Stimulated activated CD4-positive, alpha-beta T cell treated with anti-CD3 and anti-CD28 coated beads, Interleukin-1b, Interleukin-23, amount 100 ng/mL, for 48 hours (primary cell): ENCODE measurements at regions not wholly inside any gene's neighbourhood (a gene's known extent, or its start where the extent isn't known, plus 50 kb on each side); places are given as distances from the start of the nearest gene placed in this dataset.
"Not testable (repeated sequence)": the region's sequence is repeated elsewhere in the genome, so short reads cannot be mapped to it uniquely, and the experiment has no call there.

Experiments used
- DNase-seq: peaks from one replicate; pipeline ENCODE4 v3.0.0-alpha.2; 2020

DNA sequence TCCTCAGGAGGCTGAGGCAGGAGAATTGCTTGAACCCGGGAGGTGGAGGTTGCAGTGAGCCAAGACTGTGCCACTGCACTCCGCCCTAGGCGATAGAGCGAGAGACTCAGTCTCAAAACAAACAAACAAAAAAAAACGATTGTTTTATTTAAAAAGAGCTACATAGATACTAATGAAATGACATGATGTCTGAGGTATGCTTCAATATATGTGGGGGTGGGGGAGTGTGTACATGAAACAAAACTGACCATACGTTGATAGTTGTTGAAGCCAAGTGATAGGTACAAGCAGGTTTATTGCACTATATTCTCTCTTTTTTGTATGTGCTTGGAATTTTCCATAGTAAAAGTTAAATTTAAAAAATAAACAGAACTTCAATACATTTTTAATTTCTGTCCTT, 240.1 kb downstream of the TFAP2A start:
- DNase-seq = no peak

DNA sequence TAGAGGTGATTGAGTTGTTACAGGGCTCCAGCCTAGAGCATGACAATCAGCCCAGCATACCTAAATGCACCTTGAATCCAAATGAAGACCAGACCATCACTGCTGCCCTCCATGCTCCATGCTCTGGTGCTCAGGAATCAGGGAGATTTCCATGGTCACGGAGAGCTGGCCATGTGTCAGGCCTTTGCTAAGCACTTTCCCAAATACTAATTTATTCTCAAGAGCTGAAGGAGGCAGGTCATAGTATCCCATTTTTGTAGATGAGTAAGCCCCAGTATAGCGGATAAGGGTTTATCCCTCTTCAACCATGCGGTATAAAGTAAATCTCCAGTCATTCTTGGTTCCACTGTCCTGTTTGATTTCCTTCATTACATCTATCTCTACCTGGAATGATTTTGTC, 240.8 kb downstream of the TFAP2A start:
- no peak for DNase-seq

DNA sequence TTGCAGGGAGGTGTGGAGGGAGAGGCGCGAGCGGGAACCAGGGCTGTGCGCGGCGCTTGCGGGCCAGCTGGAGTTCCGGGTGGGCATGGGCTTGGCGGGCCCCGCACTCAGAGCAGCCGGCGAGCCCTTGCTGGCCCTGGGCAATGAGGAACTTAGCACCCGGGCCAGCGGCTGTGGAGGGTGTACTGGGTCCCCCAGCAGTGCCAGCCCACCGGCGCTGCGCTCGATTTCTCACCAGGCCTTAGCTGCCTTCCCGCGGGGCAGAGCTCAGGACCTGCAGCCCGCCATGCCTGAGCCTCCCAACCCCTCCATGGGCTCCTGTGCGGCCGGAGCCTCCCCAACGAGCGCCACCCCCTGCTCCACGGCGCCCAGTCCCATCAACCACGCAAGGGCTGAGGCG, 243.2 kb downstream of the TFAP2A start:
- not testable (repeated sequence) for DNase-seq

DNA sequence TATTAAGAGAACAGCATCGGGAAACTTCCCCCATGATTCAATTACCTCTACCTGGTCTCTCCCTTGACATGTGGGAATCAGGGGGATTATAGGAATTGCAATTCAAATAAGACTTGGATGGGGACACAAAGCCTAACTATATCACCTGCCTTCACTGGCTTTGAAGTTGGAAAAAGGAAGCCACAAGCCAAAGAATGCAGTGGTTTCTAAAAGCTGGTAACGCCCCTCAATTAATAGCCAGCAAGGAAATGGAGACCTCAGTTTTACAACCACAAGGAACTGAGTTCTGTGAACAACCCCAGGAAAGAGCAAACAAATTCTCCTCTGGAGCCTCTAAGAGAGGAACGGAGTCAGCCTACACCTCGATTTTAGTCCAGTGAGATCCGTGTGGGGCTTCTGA, 244.1 kb downstream of the TFAP2A start:
- no peak for DNase-seq

DNA sequence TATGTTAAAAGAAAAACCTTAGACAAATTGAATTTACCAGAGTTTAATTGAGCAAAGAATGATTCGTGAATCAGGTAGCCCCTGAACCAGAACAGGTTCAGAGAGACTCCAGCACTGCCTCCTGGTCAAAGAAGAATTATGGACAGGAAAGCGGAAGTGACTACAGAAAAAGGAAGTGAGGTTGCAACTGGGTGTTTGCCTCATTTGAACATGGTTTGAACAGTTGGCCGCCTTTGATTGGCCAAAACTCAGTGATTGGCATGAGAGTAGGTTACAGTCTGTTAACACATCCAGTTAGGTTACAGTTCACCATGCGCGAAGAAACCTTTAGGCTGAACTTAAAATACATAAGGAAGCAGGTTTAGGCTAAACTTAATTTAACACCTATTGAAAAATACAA, 248.8 kb downstream of the TFAP2A start:
- no peak for DNase-seq

GRCh38 chr6:10163203-10163962, 251.5 kb downstream of the TFAP2A start:
- no peak for DNase-seq

- no peak for DNase-seq
These were observed 258.0 kb downstream of the TFAP2A start for GRCh38 chr6:10156875-10157274.

DNA sequence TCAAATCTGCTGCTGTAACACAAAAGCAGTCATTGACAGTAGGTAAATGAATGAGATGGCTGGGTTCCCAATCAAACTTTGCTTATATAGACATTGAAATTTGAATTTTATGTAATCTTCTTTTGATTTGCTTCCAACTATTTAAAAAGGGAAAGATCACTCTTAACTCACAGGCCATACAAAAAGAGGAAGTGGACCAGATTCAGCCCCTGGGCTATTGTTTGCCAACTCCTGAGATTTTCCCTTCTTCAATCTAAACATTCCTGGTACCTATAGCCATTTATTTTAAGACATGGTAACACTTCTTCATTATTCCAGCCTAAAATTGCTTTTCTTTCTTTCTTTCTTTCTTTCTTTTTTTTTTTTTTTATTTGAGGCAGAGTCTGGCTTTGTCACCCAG, 260.6 kb downstream of the TFAP2A start:
- no peak for DNase-seq

- DNase-seq = no peak
These were observed 263.5 kb downstream of the TFAP2A start for GRCh38 chr6:10151144-10151915.

- no peak for DNase-seq
These were observed 265.3 kb downstream of the TFAP2A start for GRCh38 chr6:10149603-10150002.

DNA sequence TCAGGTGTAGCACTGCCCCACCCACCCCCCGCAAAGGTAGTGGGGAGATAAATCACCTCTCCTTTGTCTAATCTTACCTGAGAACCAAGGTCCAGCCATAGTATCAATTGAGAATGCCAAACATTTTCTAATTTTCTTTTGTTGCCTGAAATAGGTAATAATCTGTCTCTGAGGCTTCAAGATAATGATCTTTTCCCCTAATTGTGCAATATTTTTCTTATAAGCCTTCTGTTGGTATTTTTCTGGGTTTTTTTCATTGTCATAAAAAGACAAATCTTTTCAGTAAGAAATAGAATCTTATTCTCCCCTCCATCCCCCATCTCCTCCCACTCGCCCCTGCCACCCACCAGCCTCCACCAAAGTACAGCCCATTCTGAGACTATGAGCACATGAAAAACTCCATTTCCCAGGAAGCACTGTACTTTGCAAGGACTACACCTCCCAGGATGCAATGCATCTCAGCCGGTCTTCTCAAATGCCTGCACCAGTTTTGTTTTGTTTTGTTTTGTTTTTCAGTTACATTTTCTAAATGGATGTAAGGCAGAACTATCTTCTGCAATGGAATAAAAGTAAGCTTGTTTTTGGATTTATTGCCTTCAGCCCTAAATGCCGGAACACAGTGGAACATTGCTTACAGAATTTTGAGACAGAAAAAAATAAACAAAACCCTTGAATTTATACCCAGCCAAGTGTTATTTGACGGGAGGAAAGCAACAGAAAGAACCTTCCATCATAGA, 268.0 kb downstream of the TFAP2A start:
- no peak for DNase-seq

DNA sequence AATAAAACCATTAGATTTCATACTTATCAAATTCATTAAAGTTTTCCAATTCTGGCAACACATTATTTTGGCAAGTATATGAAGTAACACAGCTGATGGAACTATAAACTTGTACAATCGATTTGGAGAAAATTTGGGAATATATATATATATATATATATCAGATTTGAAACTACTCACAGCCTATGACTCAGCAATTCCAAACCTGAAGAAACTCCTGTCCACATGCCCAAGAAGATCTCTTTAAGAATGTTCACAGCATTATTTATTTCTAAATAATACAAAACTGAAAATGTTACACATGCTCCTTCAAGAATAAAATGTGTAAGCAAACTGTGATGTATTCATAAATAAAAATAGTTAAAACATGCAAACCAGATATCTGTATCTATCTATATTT, 270.1 kb downstream of the TFAP2A start:
- no peak for DNase-seq

- no peak for DNase-seq
These were observed 273.0 kb downstream of the TFAP2A start for GRCh38 chr6:10141746-10142443.

DNA sequence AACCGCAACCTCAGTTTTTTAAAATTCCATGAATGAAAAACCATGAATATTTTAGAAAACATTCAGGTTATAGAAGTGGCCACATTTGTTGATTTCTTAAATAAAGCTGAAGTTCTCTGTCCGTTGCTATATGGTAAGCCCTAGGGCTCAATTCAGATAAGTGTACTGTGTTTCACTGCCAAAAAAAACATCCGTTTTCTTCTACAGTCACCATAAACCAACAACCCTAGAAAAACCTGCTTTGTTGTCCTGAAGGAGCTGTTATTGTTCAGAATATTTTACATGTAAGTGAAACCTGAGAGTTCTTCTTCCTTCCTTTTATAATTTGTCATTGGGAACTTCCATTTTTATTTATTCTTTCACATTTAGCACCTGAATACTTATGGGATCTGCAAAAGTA, 274.1 kb downstream of the TFAP2A start:
- DNase-seq = no peak

- no peak for DNase-seq
These were observed 274.7 kb downstream of the TFAP2A start for GRCh38 chr6:10140136-10140535.

GRCh38 chr6:10138917-10139316, 276.0 kb downstream of the TFAP2A start:
- DNase-seq = no peak

DNA sequence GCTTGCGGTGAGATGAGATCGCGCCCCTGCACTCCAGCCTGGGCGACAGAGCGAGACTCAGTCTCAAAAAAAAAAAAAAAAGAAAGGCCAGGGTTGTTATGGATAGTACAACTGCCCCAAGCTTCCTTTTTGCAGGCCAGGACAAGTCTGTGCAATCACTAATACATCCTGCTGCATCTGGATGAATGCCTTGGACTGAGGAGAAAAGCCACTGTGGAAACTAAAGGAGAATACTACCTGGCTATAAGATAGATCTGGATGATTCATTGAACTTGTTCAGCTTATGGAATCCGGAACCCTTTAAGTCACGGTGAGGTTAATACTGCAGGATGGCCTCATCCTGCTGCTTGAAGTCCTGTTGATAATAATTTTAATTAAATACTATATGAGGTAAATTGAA, 278.2 kb downstream of the TFAP2A start:
- no peak for DNase-seq

GRCh38 chr6:10134185-10134584, 280.7 kb downstream of the TFAP2A start:
- DNase-seq = not testable (repeated sequence)

- DNase-seq = no peak
These were observed 286.2 kb downstream of the TFAP2A start for GRCh38 chr6:10128721-10129120.

DNA sequence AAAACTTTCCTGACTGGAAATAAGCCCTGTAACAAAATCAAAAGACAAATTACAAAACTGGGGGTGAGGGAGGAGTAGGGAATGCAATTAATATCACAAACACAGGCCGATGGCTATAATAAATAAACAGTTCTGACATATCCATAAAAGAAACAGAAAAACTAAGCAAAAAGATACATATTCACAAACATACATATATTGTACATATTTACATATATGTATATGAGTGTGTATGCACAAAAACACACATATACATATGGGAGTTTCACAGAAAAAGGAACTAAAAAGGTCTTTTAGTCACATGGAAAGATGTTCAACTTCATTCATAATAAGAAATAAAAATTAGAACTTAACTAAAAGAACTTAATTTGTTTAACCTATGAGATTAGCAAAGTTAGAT, 292.7 kb downstream of the TFAP2A start:
- no peak for DNase-seq

DNA sequence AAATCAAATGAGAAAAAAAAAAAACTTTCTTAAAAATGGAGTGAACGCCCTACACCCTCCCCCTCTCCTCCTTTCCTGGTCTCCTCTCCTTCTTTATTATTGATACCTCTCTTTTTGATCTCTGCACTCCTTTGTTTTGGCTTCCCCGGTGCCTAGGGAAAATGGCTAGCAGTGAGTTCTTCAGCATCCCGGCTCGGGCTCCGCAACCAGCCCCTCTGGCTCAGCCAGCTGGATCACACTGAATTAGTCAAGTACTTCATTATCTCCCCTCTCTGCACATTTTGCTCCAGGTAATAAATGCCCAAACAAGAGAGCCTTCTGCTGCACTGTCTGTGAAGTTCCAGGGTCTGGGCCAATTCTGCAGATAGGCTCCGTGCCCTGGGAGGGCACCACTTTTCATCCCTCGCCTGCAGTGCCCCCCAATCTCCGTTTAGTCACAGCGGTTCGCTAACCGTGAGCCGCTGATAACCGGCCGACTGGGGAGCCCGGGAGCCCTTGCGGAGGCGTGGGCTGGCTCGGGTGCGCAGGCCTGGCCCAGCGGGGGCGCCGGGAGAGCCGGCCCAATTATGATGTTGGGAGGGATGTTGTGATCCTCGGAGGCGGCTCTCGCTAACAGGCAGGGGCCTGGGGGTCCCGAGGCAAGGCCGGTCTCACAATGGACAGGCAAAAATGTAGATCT, 301.9 kb downstream of the TFAP2A start:
- no peak for DNase-seq

GRCh38 chr6:10111975-10112374, 302.9 kb downstream of the TFAP2A start:
- DNase-seq = no peak
